ENCODE measurements at regions not wholly inside any gene's neighbourhood (a gene's known extent, or its start where the extent isn't known, plus 50 kb on each side); places are given as distances from the start of the nearest gene placed in this dataset.

DNA sequence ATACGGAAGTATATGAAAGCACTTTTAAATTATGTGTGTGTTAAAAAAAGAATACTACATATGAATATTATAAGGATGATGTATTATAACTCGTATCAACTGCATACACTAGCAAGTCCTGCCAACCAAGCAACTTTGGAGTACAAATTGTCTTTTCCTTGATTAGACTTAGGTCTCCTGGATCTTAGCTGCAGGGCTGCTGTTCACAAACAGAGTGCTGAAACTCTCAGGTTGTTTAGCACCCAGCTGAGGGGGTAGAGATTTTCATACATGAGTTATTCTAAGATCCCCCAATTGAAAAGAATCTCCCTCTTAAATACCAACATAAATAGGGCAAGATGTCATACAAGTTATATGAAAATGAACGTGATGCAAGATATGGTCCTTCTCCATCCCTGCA, 149.8 kb upstream of the TNC start:
- Histone ChIP-seq H4K20me1 (ENCODE audit: insufficient read depth, low read length) (no peaks in the 10 kb centered on the region), H3K9me3 (ENCODE audit: low read length) (no peaks in the 10 kb centered on the region), H2AFZ (ENCODE audit: low read length) (no peak overlapping the region), H3K4me2 (ENCODE audit: low read depth, low read length) (no peak overlapping the region), H3K27me3 (ENCODE audit: control insufficient read depth in 1 of 2, insufficient read depth in 2 of 2, low read length in 2 of 2) (no peaks in the 10 kb centered on the region), H3K4me3 (replicated peaks in 1 of 3; ENCODE audit: insufficient read depth in 1 of 3, low read depth in 2 of 3, low read length in 3 of 3) (no peak overlapping the region), H3K36me3 (replicated peaks in 1 of 2; ENCODE audit: control insufficient read depth in 1 of 2, insufficient read depth in 2 of 2, low read length in 2 of 2) (no peaks in the 10 kb centered on the region), H3K27ac (ENCODE audit: extremely low read length, insufficient read depth, low read length) (no peak overlapping the region), H3K79me2 (ENCODE audit: insufficient read depth, low read length) (no peaks in the 10 kb centered on the region), H3K9ac (ENCODE audit: insufficient read depth, low read depth, low read length) (no peak overlapping the region), H3K4me1 (ENCODE audit: insufficient read depth, low read length) (no peaks in the 10 kb centered on the region)
- ChIA-PET POLR2A (no interaction called here), CTCF (ENCODE audit: low intra/inter-chr PET ratio, low total read pairs) (no interaction called here)
- WGBS (ENCODE audit: low lambda C conversion rate): 2% methylated on average over 3 of the region's 3 CpGs
- BruUV-seq (replicated peaks): no TSS peak
- FAIRE-seq: no peak
- ATAC-seq: no peak
- in situ Hi-C loops (cut with HindIII; ENCODE audit: extremely low pct_ligation_motif_present, low pct_unique_long_range_greater_than_20kb): no loop called here
- intact Hi-C loops (cut with micrococcal nuclease; ENCODE audit: unreplicated experiment): no loop called here
- TF ChIP-seq, protein P1, sequence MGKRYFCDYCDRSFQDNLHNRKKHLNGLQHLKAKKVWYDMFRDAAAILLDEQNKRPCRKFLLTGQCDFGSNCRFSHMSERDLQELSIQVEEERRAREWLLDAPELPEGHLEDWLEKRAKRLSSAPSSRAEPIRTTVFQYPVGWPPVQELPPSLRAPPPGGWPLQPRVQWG (CRISPR knock-in tag; IDR thresholded peaks at IDR 0.05; ENCODE audit: borderline replicate concordance, low read depth): no peak
- TF ChIP-seq ZNF124 (CRISPR knock-in tag; IDR thresholded peaks at IDR 0.05): no peak
- TF ChIP-seq, protein P2, sequence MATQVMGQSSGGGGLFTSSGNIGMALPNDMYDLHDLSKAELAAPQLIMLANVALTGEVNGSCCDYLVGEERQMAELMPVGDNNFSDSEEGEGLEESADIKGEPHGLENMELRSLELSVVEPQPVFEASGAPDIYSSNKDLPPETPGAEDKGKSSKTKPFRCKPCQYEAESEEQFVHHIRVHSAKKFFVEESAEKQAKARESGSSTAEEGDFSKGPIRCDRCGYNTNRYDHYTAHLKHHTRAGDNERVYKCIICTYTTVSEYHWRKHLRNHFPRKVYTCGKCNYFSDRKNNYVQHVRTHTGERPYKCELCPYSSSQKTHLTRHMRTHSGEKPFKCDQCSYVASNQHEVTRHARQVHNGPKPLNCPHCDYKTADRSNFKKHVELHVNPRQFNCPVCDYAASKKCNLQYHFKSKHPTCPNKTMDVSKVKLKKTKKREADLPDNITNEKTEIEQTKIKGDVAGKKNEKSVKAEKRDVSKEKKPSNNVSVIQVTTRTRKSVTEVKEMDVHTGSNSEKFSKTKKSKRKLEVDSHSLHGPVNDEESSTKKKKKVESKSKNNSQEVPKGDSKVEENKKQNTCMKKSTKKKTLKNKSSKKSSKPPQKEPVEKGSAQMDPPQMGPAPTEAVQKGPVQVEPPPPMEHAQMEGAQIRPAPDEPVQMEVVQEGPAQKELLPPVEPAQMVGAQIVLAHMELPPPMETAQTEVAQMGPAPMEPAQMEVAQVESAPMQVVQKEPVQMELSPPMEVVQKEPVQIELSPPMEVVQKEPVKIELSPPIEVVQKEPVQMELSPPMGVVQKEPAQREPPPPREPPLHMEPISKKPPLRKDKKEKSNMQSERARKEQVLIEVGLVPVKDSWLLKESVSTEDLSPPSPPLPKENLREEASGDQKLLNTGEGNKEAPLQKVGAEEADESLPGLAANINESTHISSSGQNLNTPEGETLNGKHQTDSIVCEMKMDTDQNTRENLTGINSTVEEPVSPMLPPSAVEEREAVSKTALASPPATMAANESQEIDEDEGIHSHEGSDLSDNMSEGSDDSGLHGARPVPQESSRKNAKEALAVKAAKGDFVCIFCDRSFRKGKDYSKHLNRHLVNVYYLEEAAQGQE (IDR thresholded peaks at IDR 0.05; ENCODE audit: borderline replicate concordance in 1 of 2, low read depth in 1 of 2, low read length in 2 of 2): peak in 1 of 2 experiments; percentile 81; a peak in 3 of 4 replicates
- TF ChIP-seq ETV5 (CRISPR knock-in tag; IDR thresholded peaks at IDR 0.05; ENCODE audit: borderline replicate concordance): no peak
- DNase-seq (ENCODE audit: low spot score): no peak

DNA sequence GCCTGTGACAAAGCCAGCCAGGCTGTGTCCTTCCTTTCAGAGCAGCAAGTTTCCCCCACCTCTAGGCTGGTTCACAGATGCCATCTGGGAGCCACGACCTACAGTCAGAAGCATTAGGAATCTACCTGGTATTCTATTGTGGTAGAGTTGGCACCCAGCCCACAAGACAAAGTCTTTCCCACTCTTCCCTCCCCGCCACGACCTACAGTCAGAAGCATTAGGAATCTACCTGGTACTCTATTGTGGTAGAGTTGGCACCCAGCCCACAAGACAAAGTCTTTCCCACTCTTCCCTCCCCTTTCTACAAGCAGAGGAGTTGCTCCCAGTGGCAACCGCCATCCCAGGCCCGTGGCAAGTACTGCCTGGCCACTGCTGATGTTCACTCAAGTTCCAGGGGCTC, 157.8 kb upstream of the TNC start:
- Histone ChIP-seq H3K27ac (ENCODE audit: extremely low read length, insufficient read depth, low read length) (no peak overlapping the region), H3K4me1 (ENCODE audit: insufficient read depth, low read length) (no peaks in the 10 kb centered on the region), H2AFZ (ENCODE audit: low read length) (no peak overlapping the region), H3K27me3 (ENCODE audit: control insufficient read depth in 1 of 2, insufficient read depth in 2 of 2, low read length in 2 of 2) (no peaks in the 10 kb centered on the region; a peak in 1 of 5 replicates), H3K9ac (ENCODE audit: insufficient read depth, low read depth, low read length) (no peak overlapping the region), H3K9me3 (ENCODE audit: low read length) (no peaks in the 10 kb centered on the region), H3K4me3 (replicated peaks in 1 of 3; ENCODE audit: insufficient read depth in 1 of 3, low read depth in 2 of 3, low read length in 3 of 3) (no peak overlapping the region), H3K79me2 (ENCODE audit: insufficient read depth, low read length) (no peaks in the 10 kb centered on the region), H4K20me1 (ENCODE audit: insufficient read depth, low read length) (no peaks in the 10 kb centered on the region), H3K36me3 (replicated peaks in 1 of 2; ENCODE audit: control insufficient read depth in 1 of 2, insufficient read depth in 2 of 2, low read length in 2 of 2) (no peaks in the 10 kb centered on the region), H3K4me2 (ENCODE audit: low read depth, low read length) (no peak overlapping the region)
- ChIA-PET POLR2A (no interaction called here), CTCF (ENCODE audit: low intra/inter-chr PET ratio, low total read pairs) (no interaction called here)
- WGBS (ENCODE audit: low lambda C conversion rate): 4% methylated on average over 5 of the region's 5 CpGs
- ATAC-seq: no peak
- no TSS peak for BruUV-seq (replicated peaks)
- FAIRE-seq: no peak
- no peak for DNase-seq (ENCODE audit: low spot score)
- in situ Hi-C loops (cut with HindIII; ENCODE audit: extremely low pct_ligation_motif_present, low pct_unique_long_range_greater_than_20kb): no loop called here
- intact Hi-C loops (cut with micrococcal nuclease; ENCODE audit: unreplicated experiment): no loop called here
- no peak for TF ChIP-seq MAFK (conservative IDR thresholded peaks at IDR 0.05 in 1 of 2, IDR thresholded peaks at IDR 0.05 in 1 of 2; ENCODE audit: low read length in 2 of 2)
- TF ChIP-seq, protein P3, sequence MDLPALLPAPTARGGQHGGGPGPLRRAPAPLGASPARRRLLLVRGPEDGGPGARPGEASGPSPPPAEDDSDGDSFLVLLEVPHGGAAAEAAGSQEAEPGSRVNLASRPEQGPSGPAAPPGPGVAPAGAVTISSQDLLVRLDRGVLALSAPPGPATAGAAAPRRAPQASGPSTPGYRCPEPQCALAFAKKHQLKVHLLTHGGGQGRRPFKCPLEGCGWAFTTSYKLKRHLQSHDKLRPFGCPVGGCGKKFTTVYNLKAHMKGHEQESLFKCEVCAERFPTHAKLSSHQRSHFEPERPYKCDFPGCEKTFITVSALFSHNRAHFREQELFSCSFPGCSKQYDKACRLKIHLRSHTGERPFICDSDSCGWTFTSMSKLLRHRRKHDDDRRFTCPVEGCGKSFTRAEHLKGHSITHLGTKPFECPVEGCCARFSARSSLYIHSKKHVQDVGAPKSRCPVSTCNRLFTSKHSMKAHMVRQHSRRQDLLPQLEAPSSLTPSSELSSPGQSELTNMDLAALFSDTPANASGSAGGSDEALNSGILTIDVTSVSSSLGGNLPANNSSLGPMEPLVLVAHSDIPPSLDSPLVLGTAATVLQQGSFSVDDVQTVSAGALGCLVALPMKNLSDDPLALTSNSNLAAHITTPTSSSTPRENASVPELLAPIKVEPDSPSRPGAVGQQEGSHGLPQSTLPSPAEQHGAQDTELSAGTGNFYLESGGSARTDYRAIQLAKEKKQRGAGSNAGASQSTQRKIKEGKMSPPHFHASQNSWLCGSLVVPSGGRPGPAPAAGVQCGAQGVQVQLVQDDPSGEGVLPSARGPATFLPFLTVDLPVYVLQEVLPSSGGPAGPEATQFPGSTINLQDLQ (CRISPR knock-in tag; IDR thresholded peaks at IDR 0.05): no peak
- TF ChIP-seq KMT2B (CRISPR knock-in tag; IDR thresholded peaks at IDR 0.05): no peak
- TF ChIP-seq ATRX (CRISPR knock-in tag; IDR thresholded peaks at IDR 0.05; ENCODE audit: borderline replicate concordance): no peak
- no peak for TF ChIP-seq POLR2AphosphoS2 (IDR thresholded peaks at IDR 0.05; ENCODE audit: low read depth, low read length)
- TF ChIP-seq ZBTB3 (CRISPR knock-in tag; IDR thresholded peaks at IDR 0.05; ENCODE audit: borderline replicate concordance, low read depth): no peak
- TF ChIP-seq, protein P4, sequence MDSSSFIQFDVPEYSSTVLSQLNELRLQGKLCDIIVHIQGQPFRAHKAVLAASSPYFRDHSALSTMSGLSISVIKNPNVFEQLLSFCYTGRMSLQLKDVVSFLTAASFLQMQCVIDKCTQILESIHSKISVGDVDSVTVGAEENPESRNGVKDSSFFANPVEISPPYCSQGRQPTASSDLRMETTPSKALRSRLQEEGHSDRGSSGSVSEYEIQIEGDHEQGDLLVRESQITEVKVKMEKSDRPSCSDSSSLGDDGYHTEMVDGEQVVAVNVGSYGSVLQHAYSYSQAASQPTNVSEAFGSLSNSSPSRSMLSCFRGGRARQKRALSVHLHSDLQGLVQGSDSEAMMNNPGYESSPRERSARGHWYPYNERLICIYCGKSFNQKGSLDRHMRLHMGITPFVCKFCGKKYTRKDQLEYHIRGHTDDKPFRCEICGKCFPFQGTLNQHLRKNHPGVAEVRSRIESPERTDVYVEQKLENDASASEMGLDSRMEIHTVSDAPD (CRISPR knock-in tag; IDR thresholded peaks at IDR 0.05): no peak
